Thyroid gland (tissue), 4 donors: ENCODE measurements at regions not wholly inside any gene's neighbourhood (a gene's known extent, or its start where the extent isn't known, plus 50 kb on each side); places are given as distances from the start of the nearest gene placed in this dataset.

Experiments
- CTCF ChIP-seq, 6 experiments: fragments of 200-600 bp in 3 of 6; fragments of 450-650 bp in 3 of 6; sonication (generic) in 3 of 6; IDR thresholded peaks; one replicate each; pipeline ENCODE4 v1.5.1; 2016 to 2019; ENCODE audit warnings: antibody characterized with exemption in 6 of 6, mild to moderate bottlenecking in 2 of 6, inconsistent platforms in 1 of 6, moderate library complexity in 1 of 6
- POLR2A ChIP-seq, 2 donors: fragments of 450-650 bp; IDR thresholded peaks; one replicate each; pipeline ENCODE4 v1.6.1; 2017; ENCODE audit warnings: antibody characterized with exemption in 2 of 2, mild to moderate bottlenecking in 2 of 2, moderate library complexity in 1 of 2

DNA sequence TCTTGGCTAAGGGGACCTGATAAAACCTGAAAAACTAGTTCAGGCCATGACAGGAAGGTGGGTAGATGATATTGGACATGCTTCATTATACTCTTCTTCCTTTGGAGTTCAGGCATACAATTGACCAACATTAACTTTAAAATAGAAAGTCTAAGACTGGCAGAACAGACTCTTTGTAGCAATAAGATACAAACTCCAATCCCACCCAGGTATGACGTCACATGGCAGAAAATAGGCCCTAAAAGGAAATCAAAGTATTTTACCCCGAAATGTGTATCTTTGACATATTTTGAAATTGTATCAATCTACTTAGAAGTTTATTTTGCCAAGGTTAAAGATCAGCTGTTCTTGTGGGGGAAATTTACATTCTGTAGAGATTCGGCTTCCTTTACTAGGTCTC lies 198.1 kb upstream of the LRIG3 start:
- TF ChIP-seq CTCF (IDR thresholded peaks at IDR 0.05) (no peak), POLR2A (IDR thresholded peaks at IDR 0.05) (no peak)
